ENCODE measurements at regions not wholly inside any gene's neighbourhood (a gene's known extent, or its start where the extent isn't known, plus 50 kb on each side); places are given as distances from the start of the nearest gene placed in this dataset.
"Not testable (repeated sequence)": the region's sequence is repeated elsewhere in the genome, so short reads cannot be mapped to it uniquely, and the experiment has no call there.

DNA sequence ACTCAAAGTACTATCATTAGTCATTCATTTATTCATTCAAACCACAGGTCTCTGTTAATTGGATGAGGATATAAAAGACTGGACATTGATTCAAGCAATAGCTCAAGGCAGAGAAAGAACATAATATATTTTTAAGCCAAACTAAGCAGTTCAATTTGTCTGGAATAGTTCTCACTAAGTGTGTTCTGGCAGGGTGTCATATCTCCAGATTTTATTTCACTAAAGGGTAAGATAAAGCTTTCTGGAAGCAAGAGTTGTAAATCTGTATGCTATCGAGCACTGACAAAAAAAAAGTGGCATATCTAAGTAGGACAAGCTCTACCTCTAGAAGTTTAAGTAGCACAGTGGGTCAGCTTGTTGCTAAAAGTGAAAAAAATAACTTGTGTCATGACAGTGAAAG is 375.6 kb downstream of the TUSC1 start:
- no TSS peak for BruUV-seq (replicated peaks)
- Histone ChIP-seq H3K9me2 (replicated peaks; ENCODE audit: low read length) (no peaks in the 10 kb centered on the region), H3K4me3 (ENCODE audit: low read length) (no peak overlapping the region), H3K36me3 (ENCODE audit: low read depth, low read length) (no peaks in the 10 kb centered on the region), H3K79me2 (ENCODE audit: low read length) (no peaks in the 10 kb centered on the region), H3K4me2 (ENCODE audit: low read length) (no peak overlapping the region), H4K20me1 (ENCODE audit: low read length) (no peaks in the 10 kb centered on the region), H3K9me3 (ENCODE audit: low read length) (no peaks in the 10 kb centered on the region), H3K4me1 (ENCODE audit: insufficient read depth, low read length) (no peaks in the 10 kb centered on the region), H3F3A (ENCODE audit: low read length, unreplicated experiment) (no peaks in the 10 kb centered on the region), H3K27ac (ENCODE audit: low read length) (no peak overlapping the region), H3K27me3 (ENCODE audit: low read length) (no peaks in the 10 kb centered on the region), H3K9ac (ENCODE audit: low read length) (no peak overlapping the region), H2AFZ (ENCODE audit: low read length) (no peak overlapping the region)
- TF ChIP-seq EZH2phosphoT487 (IDR thresholded peaks at IDR 0.05; ENCODE audit: borderline replicate concordance, low read length) (no peak), EZH2 (IDR thresholded peaks at IDR 0.05; ENCODE audit: low read length, unreplicated experiment) (no peak)
- TF ChIP-seq, protein P1, sequence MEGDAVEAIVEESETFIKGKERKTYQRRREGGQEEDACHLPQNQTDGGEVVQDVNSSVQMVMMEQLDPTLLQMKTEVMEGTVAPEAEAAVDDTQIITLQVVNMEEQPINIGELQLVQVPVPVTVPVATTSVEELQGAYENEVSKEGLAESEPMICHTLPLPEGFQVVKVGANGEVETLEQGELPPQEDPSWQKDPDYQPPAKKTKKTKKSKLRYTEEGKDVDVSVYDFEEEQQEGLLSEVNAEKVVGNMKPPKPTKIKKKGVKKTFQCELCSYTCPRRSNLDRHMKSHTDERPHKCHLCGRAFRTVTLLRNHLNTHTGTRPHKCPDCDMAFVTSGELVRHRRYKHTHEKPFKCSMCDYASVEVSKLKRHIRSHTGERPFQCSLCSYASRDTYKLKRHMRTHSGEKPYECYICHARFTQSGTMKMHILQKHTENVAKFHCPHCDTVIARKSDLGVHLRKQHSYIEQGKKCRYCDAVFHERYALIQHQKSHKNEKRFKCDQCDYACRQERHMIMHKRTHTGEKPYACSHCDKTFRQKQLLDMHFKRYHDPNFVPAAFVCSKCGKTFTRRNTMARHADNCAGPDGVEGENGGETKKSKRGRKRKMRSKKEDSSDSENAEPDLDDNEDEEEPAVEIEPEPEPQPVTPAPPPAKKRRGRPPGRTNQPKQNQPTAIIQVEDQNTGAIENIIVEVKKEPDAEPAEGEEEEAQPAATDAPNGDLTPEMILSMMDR (conservative IDR thresholded peaks at IDR 0.05; ENCODE audit: low read depth, low read length), result no peak
- ATAC-seq, result no peak
- DNase-seq, result no peak
- intact Hi-C loops (cut with micrococcal nuclease), result no loop called here
- ChIA-PET CTCF (no interaction called here), POLR2A (ENCODE audit: unreplicated experiment) (no interaction called here)

DNA sequence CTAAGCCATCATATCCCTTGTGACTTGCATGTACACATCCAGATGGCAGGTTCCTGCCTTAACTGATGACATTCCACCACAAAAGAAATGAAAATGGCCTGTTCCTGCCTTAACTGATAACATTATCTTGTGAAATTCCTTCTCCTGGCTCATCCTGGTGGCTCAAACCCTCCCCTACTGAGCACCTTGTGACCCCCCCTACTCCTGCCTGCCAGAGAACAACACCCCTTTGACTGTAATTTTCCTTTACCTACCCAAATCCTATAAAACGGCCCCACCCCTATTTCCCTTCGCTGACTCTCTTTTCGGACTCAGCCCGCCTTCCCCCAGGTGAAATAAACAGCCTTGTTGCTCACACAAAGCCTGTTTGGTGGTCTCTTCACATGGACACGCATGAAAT is 390.0 kb downstream of the TUSC1 start:
- H2AFZ ChIP-seq (ENCODE audit: low read length); H3K9ac ChIP-seq (ENCODE audit: low read length); H3K36me3 ChIP-seq (ENCODE audit: low read depth, low read length); H3K4me2 ChIP-seq (ENCODE audit: low read length); H3K27ac ChIP-seq (ENCODE audit: low read length); H3K27me3 ChIP-seq (ENCODE audit: low read length); ATAC-seq; H3K4me3 ChIP-seq (ENCODE audit: low read length); H3K79me2 ChIP-seq (ENCODE audit: low read length); intact Hi-C loops (cut with micrococcal nuclease); H3K9me3 ChIP-seq (ENCODE audit: low read length); H3K9me2 ChIP-seq (replicated peaks; ENCODE audit: low read length); BruUV-seq (replicated peaks); H3F3A ChIP-seq (ENCODE audit: low read length, unreplicated experiment); H4K20me1 ChIP-seq (ENCODE audit: low read length); CTCF ChIA-PET; POLR2A ChIA-PET (ENCODE audit: unreplicated experiment); H3K4me1 ChIP-seq (ENCODE audit: insufficient read depth, low read length); DNase-seq: not testable (repeated sequence)

GRCh38 chr9:25284365-25284764 is 393.9 kb downstream of the TUSC1 start:
- ChIA-PET CTCF (no interaction called here), POLR2A (ENCODE audit: unreplicated experiment) (no interaction called here)
- no peaks in the 10 kb centered on the region for H3K36me3 ChIP-seq (ENCODE audit: low read depth, low read length)
- H3K27ac ChIP-seq (ENCODE audit: low read length), result no peak overlapping the region
- no peak overlapping the region for H3K4me3 ChIP-seq (ENCODE audit: low read length)
- H3K4me1 ChIP-seq (ENCODE audit: insufficient read depth, low read length), result no peaks in the 10 kb centered on the region
- H3K9me2 ChIP-seq (replicated peaks; ENCODE audit: low read length), result no peaks in the 10 kb centered on the region
- DNase-seq (no peak), ATAC-seq (no peak)
- H2AFZ ChIP-seq (ENCODE audit: low read length), result no peak overlapping the region
- no TSS peak for BruUV-seq (replicated peaks)
- H3K27me3 ChIP-seq (ENCODE audit: low read length), result no peaks in the 10 kb centered on the region
- no peaks in the 10 kb centered on the region for H4K20me1 ChIP-seq (ENCODE audit: low read length)
- intact Hi-C loops (cut with micrococcal nuclease), result no loop called here
- TF ChIP-seq EZH2phosphoT487 (IDR thresholded peaks at IDR 0.05; ENCODE audit: borderline replicate concordance, low read length) (no peak), EZH2 (IDR thresholded peaks at IDR 0.05; ENCODE audit: low read length, unreplicated experiment) (no peak)
- TF ChIP-seq, protein P1 (conservative IDR thresholded peaks at IDR 0.05; ENCODE audit: low read depth, low read length), result no peak
- no peak overlapping the region for H3K9ac ChIP-seq (ENCODE audit: low read length)
- no peaks in the 10 kb centered on the region for H3F3A ChIP-seq (ENCODE audit: low read length, unreplicated experiment)
- H3K9me3 ChIP-seq (ENCODE audit: low read length), result no peaks in the 10 kb centered on the region
- no peak overlapping the region for H3K4me2 ChIP-seq (ENCODE audit: low read length)
- H3K79me2 ChIP-seq (ENCODE audit: low read length), result no peaks in the 10 kb centered on the region

Measured in PC-3 (cell line).